PC-9 (cell line): ENCODE measurements at regions not wholly inside any gene's neighbourhood (a gene's known extent, or its start where the extent isn't known, plus 50 kb on each side); places are given as distances from the start of the nearest gene placed in this dataset.
"Not testable (repeated sequence)": the region's sequence is repeated elsewhere in the genome, so short reads cannot be mapped to it uniquely, and the experiment has no call there.

Source experiments
- BruUV-seq: library from RNA; stranded (reverse); fragments of 400-500 nt; replicated peaks from 2 replicates; lab custom pipeline; 2021; lab: Mats Ljungman, UMichigan
- CTCF ChIA-PET: fragments of 300-600 bp; sonication (Branson Sonifier 250); formaldehyde crosslinking; loops from one replicate; lab custom pipeline; 2022; ENCODE audit warnings: antibody characterized with exemption; lab: Charles Lee
- POLR2A ChIA-PET: fragments of 300-600 bp; sonication (Branson Sonifier 250); formaldehyde crosslinking; loops from one replicate; lab custom pipeline; 2022; ENCODE audit warnings: antibody characterized with exemption; ENCODE audit not compliant: unreplicated experiment; lab: Charles Lee
- DNase-seq, 2 experiments: peaks; one replicate each; pipeline versions ENCODE4 v3.0.0 to v3.0.0-alpha.2; 2015 to 2022; ENCODE audit warnings: mixed read lengths in 1 of 2
- H2AFZ ChIP-seq: fragments of 200-600 bp; sonication (generic); 2 replicates; pipeline ENCODE4 v1.8.1; 2017; ENCODE audit warnings: antibody characterized with exemption
- H3F3A ChIP-seq: fragments of 200-600 bp; sonication (generic); 2 replicates; pipeline ENCODE4 v1.8.1; 2017; ENCODE audit warnings: antibody characterized with exemption, mild to moderate bottlenecking, low read depth; ENCODE audit not compliant: insufficient read depth
- H3K27ac ChIP-seq: fragments of 200-600 bp; sonication (generic); 2 replicates; pipeline ENCODE4 v1.6.1; 2016; ENCODE audit warnings: mixed run types
- H3K27me3 ChIP-seq: fragments of 200-600 bp; sonication (generic); 2 replicates; pipeline ENCODE4 v1.6.1; 2016; ENCODE audit warnings: low read depth, mixed run types; ENCODE audit not compliant: insufficient read depth
- H3K36me3 ChIP-seq: fragments of 200-600 bp; sonication (generic); 2 replicates; pipeline ENCODE4 v1.6.1; 2016; ENCODE audit warnings: low read depth, mixed run types
- H3K4me1 ChIP-seq: fragments of 200-600 bp; sonication (generic); replicated peaks from 2 replicates; pipeline ENCODE4 v1.6.1; 2016; ENCODE audit warnings: mixed run types; ENCODE audit not compliant: insufficient read depth
- H3K4me2 ChIP-seq: fragments of 200-600 bp; sonication (generic); 2 replicates; pipeline ENCODE4 v1.6.1; 2017; ENCODE audit warnings: mixed run types
- H3K4me3 ChIP-seq: fragments of 200-600 bp; sonication (generic); 2 replicates; pipeline ENCODE4 v1.6.1; 2016; ENCODE audit warnings: mixed run types
- H3K79me2 ChIP-seq: fragments of 200-600 bp; sonication (generic); 2 replicates; pipeline ENCODE4 v1.6.1; 2017; ENCODE audit warnings: low read depth, mixed run types
- H3K9me2 ChIP-seq: fragments of 200-600 bp; sonication (generic); 2 replicates; pipeline ENCODE4 v1.8.1; 2017; ENCODE audit warnings: mild to moderate bottlenecking; ENCODE audit not compliant: insufficient read depth
- H3K9me3 ChIP-seq: fragments of 200-600 bp; sonication (generic); 2 replicates; pipeline ENCODE4 v1.8.1; 2016; ENCODE audit warnings: low read depth; ENCODE audit not compliant: insufficient read depth
- H4K20me1 ChIP-seq: fragments of 200-600 bp; sonication (generic); 2 replicates; pipeline ENCODE4 v1.8.1; 2017; ENCODE audit not compliant: insufficient read depth
- EZH2 ChIP-seq: fragments of 200-600 bp; sonication (generic); IDR thresholded peaks from 2 replicates; pipeline ENCODE4 v1.8.0; 2017; ENCODE audit warnings: antibody characterized with exemption, low read depth
- intact Hi-C: fragments of 100-400 bp; cut with micrococcal nuclease; formaldehyde crosslinking; loops from one replicate; pipeline ENCODE4 v1.10.0; 2022; ENCODE audit not compliant: unreplicated experiment
- TF ChIP-seq, protein P1 (sequence below): fragments of 200-600 bp; sonication (generic); conservative IDR thresholded peaks from 2 replicates; pipeline ENCODE4 v1.6.1; 2017; ENCODE audit warnings: mixed run types, antibody characterized with exemption, mild to moderate bottlenecking, moderate library complexity

GRCh38 chr11:55054723-55055122 is 207.2 kb upstream of the TRIM48 start:
- ChIA-PET POLR2A (no interaction called here), CTCF (no interaction called here)
- no peaks in the 10 kb centered on the region for H3K9me2 ChIP-seq
- H3K4me2 ChIP-seq = no peak overlapping the region
- H3K9me3 ChIP-seq = peaks cover 3% of the 10 kb centered on the region
- no peak overlapping the region for H2AFZ ChIP-seq
- intact Hi-C loops = loop anchor here (5.0 kb wide), 1 partner anchor 77 kb away; no protein-coding TSS in a partner anchor
- no peaks in the 10 kb centered on the region for H3K27me3 ChIP-seq
- no TSS peak for BruUV-seq
- H3K4me1 ChIP-seq = no peaks in the 10 kb centered on the region
- no peaks in the 10 kb centered on the region for H3K36me3 ChIP-seq
- H3K27ac ChIP-seq = no peak overlapping the region
- H3K4me3 ChIP-seq = no peak overlapping the region
- no peak for TF ChIP-seq EZH2
- TF ChIP-seq, protein P1, sequence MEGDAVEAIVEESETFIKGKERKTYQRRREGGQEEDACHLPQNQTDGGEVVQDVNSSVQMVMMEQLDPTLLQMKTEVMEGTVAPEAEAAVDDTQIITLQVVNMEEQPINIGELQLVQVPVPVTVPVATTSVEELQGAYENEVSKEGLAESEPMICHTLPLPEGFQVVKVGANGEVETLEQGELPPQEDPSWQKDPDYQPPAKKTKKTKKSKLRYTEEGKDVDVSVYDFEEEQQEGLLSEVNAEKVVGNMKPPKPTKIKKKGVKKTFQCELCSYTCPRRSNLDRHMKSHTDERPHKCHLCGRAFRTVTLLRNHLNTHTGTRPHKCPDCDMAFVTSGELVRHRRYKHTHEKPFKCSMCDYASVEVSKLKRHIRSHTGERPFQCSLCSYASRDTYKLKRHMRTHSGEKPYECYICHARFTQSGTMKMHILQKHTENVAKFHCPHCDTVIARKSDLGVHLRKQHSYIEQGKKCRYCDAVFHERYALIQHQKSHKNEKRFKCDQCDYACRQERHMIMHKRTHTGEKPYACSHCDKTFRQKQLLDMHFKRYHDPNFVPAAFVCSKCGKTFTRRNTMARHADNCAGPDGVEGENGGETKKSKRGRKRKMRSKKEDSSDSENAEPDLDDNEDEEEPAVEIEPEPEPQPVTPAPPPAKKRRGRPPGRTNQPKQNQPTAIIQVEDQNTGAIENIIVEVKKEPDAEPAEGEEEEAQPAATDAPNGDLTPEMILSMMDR = no peak
- no peaks in the 10 kb centered on the region for H4K20me1 ChIP-seq
- no peak for DNase-seq
- no peaks in the 10 kb centered on the region for H3F3A ChIP-seq
- H3K79me2 ChIP-seq = no peaks in the 10 kb centered on the region

DNA sequence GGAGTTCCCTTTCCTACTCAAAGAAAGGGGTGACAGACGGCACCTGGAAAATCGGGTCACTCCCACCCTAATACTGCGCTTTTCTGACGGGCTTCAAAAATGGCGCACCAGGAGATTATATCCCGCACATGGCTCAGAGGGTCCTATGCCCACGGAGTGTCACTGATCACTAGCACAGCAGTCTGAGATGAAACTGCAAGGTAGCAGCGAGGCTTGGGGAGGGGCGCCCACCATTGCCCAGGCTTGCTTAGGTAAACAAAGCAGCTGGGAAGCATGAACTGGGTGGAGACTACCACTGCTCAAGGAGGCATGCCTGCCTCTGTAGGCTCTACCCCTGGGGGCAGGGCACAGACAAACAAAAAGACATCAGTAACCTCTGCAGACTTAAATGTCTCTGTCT is 177.4 kb upstream of the TRIM48 start:
- H3K4me1 ChIP-seq, BruUV-seq, H2AFZ ChIP-seq, CTCF ChIA-PET, H3K79me2 ChIP-seq, intact Hi-C loops, H3K27ac ChIP-seq, DNase-seq, H3K4me2 ChIP-seq, H3F3A ChIP-seq, H3K27me3 ChIP-seq, H3K36me3 ChIP-seq, POLR2A ChIA-PET, H4K20me1 ChIP-seq, H3K9me2 ChIP-seq, H3K4me3 ChIP-seq, H3K9me3 ChIP-seq: not testable (repeated sequence)

- H3K9me2 ChIP-seq = no peaks in the 10 kb centered on the region
- TF ChIP-seq, protein P1 = peak; percentile 63; the same call in 1 of the 2 replicates
- TF ChIP-seq EZH2 = no peak
- H3K4me3 ChIP-seq = no peak overlapping the region
- H3K4me1 ChIP-seq = no peaks in the 10 kb centered on the region
- no peaks in the 10 kb centered on the region for H3K79me2 ChIP-seq
- no peaks in the 10 kb centered on the region for H3K36me3 ChIP-seq
- ChIA-PET POLR2A (no interaction called here), CTCF (no interaction called here)
- no peak for DNase-seq
- no peaks in the 10 kb centered on the region for H3K9me3 ChIP-seq
- H2AFZ ChIP-seq = no peak overlapping the region
- intact Hi-C loops = no loop called here
- no peak overlapping the region for H3K27ac ChIP-seq
- BruUV-seq = no TSS peak
- H3K4me2 ChIP-seq = no peak overlapping the region
- H3F3A ChIP-seq = no peaks in the 10 kb centered on the region
- H3K27me3 ChIP-seq = no peaks in the 10 kb centered on the region
- no peaks in the 10 kb centered on the region for H4K20me1 ChIP-seq
Observed at GRCh38 chr11:55106391-55106790, 155.6 kb upstream of the TRIM48 start.
